ENCODE measurements at regions not wholly inside any gene's neighbourhood (a gene's known extent, or its start where the extent isn't known, plus 50 kb on each side); places are given as distances from the start of the nearest gene placed in this dataset.
A peak's percentile ranks its signal among the peaks of the same experiment; 100 is the strongest.

DNA sequence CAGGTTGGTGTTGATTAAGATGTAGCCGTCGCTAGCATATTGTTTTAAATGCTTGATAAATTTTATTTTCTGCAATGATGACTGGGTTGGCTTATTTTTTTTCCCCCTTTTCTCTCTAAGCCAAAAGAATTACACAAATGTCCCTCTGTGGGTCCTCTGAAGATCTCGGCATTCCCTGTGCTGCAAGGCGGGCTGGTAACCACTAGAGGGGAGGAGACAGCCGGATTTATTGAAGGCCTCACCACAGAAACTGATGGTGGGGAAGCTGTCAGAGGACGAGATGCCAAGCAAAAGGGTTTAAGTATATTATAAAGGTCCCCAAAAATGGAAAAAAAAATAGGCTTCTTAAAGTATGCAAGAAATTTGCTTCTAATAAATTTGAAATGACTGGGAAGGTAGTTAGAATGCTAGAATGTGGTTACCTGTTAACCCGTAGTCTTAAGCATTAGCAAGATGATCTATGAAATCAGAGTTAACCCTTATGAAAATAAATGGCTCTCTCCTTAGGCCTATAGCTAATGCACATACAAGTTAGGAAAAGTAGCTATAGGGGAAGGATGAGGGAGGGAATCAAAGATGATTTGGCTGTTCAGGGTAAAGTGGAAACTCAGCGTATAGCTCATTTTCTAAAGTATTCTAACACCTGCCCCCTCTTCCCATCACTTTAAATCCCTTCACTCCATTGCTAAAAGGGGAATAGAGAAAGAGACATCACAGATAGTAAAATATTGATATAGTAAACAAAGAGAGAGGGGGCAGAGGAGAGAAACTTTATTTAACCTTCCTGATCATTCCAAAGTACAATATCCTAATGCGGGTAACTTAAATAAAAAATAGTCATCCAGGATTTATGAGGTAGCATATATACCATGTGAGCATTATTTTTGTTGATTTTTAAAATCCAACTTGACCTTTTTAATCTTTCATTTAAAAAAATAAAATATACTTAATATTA lies 894.5 kb upstream of the POU3F3 start:
- peak; percentile 97 for TF ChIP-seq CTCF (IDR thresholded peaks at IDR 0.05; ENCODE audit: insufficient read depth, low read length, poor library complexity, severe bottlenecking)
- TF ChIP-seq EZH2phosphoT487 (conservative IDR thresholded peaks at IDR 0.05; ENCODE audit: low read length) = no peak
